EH (cell line): ENCODE measurements at regions not wholly inside any gene's neighbourhood (a gene's known extent, or its start where the extent isn't known, plus 50 kb on each side); places are given as distances from the start of the nearest gene placed in this dataset.

Experiments used
- DNase-seq: peaks from one replicate; pipeline ENCODE4 v3.0.0-alpha.2; 2015; ENCODE audit warnings: low read depth

- no peak for DNase-seq
Measured at GRCh38 chr2:206845877-206846276, 80.5 kb downstream of the FASTKD2 start.

- no peak for DNase-seq
Measured at GRCh38 chr2:206846331-206846730, 80.9 kb downstream of the FASTKD2 start.

- no peak for DNase-seq
Measured at GRCh38 chr2:206846981-206847834, 81.8 kb downstream of the FASTKD2 start.

GRCh38 chr2:206850369-206850768 lies 85.0 kb downstream of the FASTKD2 start:
- DNase-seq: no peak

GRCh38 chr2:206851521-206851920 lies 86.1 kb downstream of the FASTKD2 start:
- DNase-seq: no peak

- no peak for DNase-seq
Measured at GRCh38 chr2:206853915-206854314, 85.4 kb upstream of the CPO start.

- DNase-seq: peak; percentile 32
Measured at GRCh38 chr2:206855585-206856433, 83.5 kb upstream of the CPO start.

- peak; percentile 60 for DNase-seq
Measured at GRCh38 chr2:206856513-206856912, 82.8 kb upstream of the CPO start.

GRCh38 chr2:206858687-206859329 lies 80.5 kb upstream of the CPO start:
- no peak for DNase-seq

GRCh38 chr2:206859330-206859739 lies 80.0 kb upstream of the CPO start:
- peak; percentile 6 for DNase-seq

- DNase-seq: no peak
Measured at GRCh38 chr2:206863196-206863595, 76.1 kb upstream of the CPO start.

GRCh38 chr2:206863716-206864115 lies 75.6 kb upstream of the CPO start:
- DNase-seq: no peak

- DNase-seq: no peak
Measured at GRCh38 chr2:206867006-206867405, 72.3 kb upstream of the CPO start.

GRCh38 chr2:206869824-206870495 lies 69.4 kb upstream of the CPO start:
- DNase-seq: no peak

- DNase-seq: no peak
Measured at GRCh38 chr2:206873423-206873822, 65.9 kb upstream of the CPO start.

- no peak for DNase-seq
Measured at GRCh38 chr2:206875701-206876100, 63.6 kb upstream of the CPO start.

- no peak for DNase-seq
Measured at GRCh38 chr2:206876216-206876860, 63.0 kb upstream of the CPO start.

GRCh38 chr2:206881708-206882410 lies 57.5 kb upstream of the CPO start:
- no peak for DNase-seq

GRCh38 chr2:206886696-206887095 lies 52.6 kb upstream of the CPO start:
- DNase-seq: no peak

GRCh38 chr2:206887745-206888144 lies 51.6 kb upstream of the CPO start:
- DNase-seq: no peak
